Parathyroid adenoma (tissue), 2 donors: ENCODE measurements at regions not wholly inside any gene's neighbourhood (a gene's known extent, or its start where the extent isn't known, plus 50 kb on each side); places are given as distances from the start of the nearest gene placed in this dataset.

ENCODE experiments used
- H2AFZ ChIP-seq: fragments of 300-600 bp; sonication (generic); one replicate; pipeline ENCODE4 v1.7.0; 2017; ENCODE audit warnings: antibody characterized with exemption, mild to moderate bottlenecking
- H3K27ac ChIP-seq: fragments of 300-600 bp; sonication (generic); one replicate; pipeline ENCODE4 v1.7.0; 2017
- H3K27me3 ChIP-seq: fragments of 300-600 bp; sonication (generic); one replicate; pipeline ENCODE4 v1.7.0; 2017; ENCODE audit warnings: low read length; ENCODE audit not compliant: control insufficient read depth, insufficient read depth
- H3K36me3 ChIP-seq: fragments of 300-600 bp; sonication (generic); one replicate; pipeline ENCODE4 v1.7.0; 2017; ENCODE audit warnings: low read length; ENCODE audit not compliant: control insufficient read depth, insufficient read depth
- H3K4me1 ChIP-seq: fragments of 300-600 bp; sonication (generic); one replicate; pipeline ENCODE4 v1.7.0; 2017; ENCODE audit warnings: control low read depth
- H3K4me2 ChIP-seq: fragments of 300-600 bp; sonication (generic); one replicate; pipeline ENCODE4 v1.7.0; 2017; ENCODE audit warnings: low read length
- H3K4me3 ChIP-seq: fragments of 300-600 bp; sonication (generic); one replicate; pipeline ENCODE4 v1.7.0; 2017; ENCODE audit warnings: low read depth, low read length
- H3K79me2 ChIP-seq: fragments of 300-600 bp; sonication (generic); one replicate; pipeline ENCODE4 v1.7.0; 2017; ENCODE audit warnings: control low read depth
- H3K9ac ChIP-seq: fragments of 300-600 bp; sonication (generic); one replicate; pipeline ENCODE4 v1.7.0; 2017; ENCODE audit warnings: mild to moderate bottlenecking
- H3K9me3 ChIP-seq: fragments of 300-600 bp; sonication (generic); one replicate; pipeline ENCODE4 v1.7.0; 2017; ENCODE audit warnings: low read length; ENCODE audit not compliant: control insufficient read depth
- TF ChIP-seq, protein P1 (sequence below): fragments of 300-600 bp; sonication (generic); IDR thresholded peaks from one replicate; pipeline ENCODE4 v1.7.0; 2017; ENCODE audit warnings: antibody characterized with exemption, mild to moderate bottlenecking
- donor health status: primary hyperparathyroidism.

DNA sequence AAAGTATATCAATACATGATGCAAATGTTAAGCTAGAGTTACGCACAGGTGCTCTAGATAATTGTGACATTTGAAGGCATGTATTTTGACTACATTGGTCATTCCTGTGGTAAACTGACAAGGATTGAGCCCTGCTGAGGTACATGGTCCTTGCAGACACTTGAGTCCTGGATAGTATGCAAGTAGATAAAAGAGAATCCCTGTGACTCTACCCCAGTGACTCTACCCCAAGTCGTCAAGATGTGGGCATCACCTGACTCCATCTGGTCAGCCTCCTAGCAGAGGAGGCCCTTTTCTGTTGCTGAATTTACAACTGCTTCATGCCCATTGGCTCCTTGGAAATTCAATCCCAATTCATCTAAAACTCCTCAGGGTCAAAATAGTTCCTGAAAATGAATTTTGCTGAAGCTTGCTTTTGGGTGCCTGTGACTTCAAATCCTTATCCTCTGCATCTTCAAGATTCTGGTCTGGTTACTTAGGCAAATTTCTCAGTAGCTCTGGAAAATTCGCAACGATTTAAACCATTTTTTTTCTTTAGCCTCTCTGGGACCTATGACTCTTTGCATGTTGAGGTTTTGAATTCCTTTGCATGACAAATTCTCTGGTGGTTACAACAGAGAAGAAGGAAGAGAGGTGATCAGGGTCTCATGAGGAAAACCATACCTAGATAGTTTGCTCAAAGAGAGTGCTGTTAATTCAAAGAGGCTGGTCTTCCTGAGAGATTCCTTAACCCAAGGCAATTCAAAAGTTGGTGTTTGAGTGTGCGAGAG is 422.1 kb downstream of the FGF9 start:
- H3K4me2 ChIP-seq = no peak overlapping the region
- no peaks in the 10 kb centered on the region for H3K4me1 ChIP-seq
- H3K27me3 ChIP-seq = no peaks in the 10 kb centered on the region
- no peaks in the 10 kb centered on the region for H3K36me3 ChIP-seq
- H3K79me2 ChIP-seq = no peaks in the 10 kb centered on the region
- H3K4me3 ChIP-seq = no peak overlapping the region
- H2AFZ ChIP-seq = no peak overlapping the region
- TF ChIP-seq, protein P1, sequence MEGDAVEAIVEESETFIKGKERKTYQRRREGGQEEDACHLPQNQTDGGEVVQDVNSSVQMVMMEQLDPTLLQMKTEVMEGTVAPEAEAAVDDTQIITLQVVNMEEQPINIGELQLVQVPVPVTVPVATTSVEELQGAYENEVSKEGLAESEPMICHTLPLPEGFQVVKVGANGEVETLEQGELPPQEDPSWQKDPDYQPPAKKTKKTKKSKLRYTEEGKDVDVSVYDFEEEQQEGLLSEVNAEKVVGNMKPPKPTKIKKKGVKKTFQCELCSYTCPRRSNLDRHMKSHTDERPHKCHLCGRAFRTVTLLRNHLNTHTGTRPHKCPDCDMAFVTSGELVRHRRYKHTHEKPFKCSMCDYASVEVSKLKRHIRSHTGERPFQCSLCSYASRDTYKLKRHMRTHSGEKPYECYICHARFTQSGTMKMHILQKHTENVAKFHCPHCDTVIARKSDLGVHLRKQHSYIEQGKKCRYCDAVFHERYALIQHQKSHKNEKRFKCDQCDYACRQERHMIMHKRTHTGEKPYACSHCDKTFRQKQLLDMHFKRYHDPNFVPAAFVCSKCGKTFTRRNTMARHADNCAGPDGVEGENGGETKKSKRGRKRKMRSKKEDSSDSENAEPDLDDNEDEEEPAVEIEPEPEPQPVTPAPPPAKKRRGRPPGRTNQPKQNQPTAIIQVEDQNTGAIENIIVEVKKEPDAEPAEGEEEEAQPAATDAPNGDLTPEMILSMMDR = no peak
- H3K27ac ChIP-seq = no peak overlapping the region
- H3K9me3 ChIP-seq = no peaks in the 10 kb centered on the region
- no peak overlapping the region for H3K9ac ChIP-seq

DNA sequence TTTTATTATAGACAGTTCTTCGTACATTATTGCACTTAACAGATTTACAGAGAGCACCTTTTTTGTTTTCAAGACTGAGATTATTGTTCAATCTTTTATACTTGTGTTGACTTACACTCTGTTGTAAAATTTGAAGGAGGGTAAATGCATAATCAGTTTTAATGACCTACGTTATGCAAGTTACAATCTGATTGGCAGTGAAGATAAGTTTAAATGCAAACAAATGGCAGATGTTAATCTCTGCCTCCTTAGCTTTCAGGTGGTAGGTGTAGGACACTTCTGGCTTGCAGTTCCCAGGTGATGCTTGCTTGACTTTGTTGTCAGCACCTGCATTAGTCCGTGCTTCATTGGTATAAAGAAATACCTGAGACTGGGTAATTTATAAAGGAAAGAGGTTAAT is 424.9 kb downstream of the FGF9 start:
- Histone ChIP-seq H3K27me3 (no peaks in the 10 kb centered on the region), H3K9me3 (no peaks in the 10 kb centered on the region), H3K27ac (no peak overlapping the region), H3K36me3 (no peaks in the 10 kb centered on the region), H3K79me2 (no peaks in the 10 kb centered on the region), H3K9ac (no peak overlapping the region), H3K4me3 (no peak overlapping the region), H3K4me1 (no peaks in the 10 kb centered on the region), H3K4me2 (no peak overlapping the region), H2AFZ (no peak overlapping the region)
- TF ChIP-seq, protein P1 = no peak

DNA sequence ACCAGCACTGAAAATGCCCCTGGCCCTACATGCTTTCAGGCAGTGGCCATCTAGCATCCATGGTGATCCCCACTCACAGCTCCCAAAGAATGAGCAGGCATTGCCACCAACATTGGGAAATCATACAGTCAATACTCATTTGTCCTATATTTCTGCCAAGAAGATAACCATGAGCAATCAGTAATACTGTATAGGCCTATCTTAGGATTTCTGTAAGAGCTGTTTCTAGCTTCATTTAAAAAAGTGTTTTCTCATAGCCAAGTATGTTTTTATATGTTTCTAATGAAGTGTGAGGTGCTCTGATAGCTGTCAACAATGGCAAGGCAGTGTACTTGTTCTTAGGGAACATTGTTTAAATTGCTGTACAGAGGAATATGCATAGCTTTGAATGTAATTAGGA is 428.7 kb downstream of the FGF9 start:
- H2AFZ ChIP-seq = no peak overlapping the region
- no peaks in the 10 kb centered on the region for H3K79me2 ChIP-seq
- no peaks in the 10 kb centered on the region for H3K27me3 ChIP-seq
- H3K4me2 ChIP-seq = no peak overlapping the region
- TF ChIP-seq, protein P1 = no peak
- H3K4me1 ChIP-seq = no peaks in the 10 kb centered on the region
- no peak overlapping the region for H3K4me3 ChIP-seq
- no peaks in the 10 kb centered on the region for H3K36me3 ChIP-seq
- no peaks in the 10 kb centered on the region for H3K9me3 ChIP-seq
- H3K9ac ChIP-seq = no peak overlapping the region
- H3K27ac ChIP-seq = no peak overlapping the region

DNA sequence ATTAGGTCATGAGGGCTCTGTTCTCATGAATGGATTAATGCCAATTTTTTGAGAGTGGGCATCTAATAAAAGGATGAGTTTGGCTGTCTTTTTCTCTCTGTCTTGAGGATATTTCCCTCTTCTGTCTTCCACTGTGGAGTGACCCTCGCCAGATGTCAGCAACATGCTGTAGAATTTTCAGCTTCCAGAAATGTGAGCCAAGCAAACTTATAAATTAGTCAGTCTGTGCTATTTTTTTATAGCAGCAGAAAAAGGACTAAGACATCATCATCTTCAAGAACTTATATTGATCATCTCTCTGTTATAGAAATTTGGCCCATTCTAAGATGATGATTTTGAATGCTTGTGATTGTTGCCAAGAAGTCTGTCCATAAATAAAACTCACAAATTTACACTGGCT is 431.4 kb downstream of the FGF9 start:
- Histone ChIP-seq H3K79me2 (no peaks in the 10 kb centered on the region), H3K4me2 (no peak overlapping the region), H3K4me1 (no peaks in the 10 kb centered on the region), H3K9me3 (no peaks in the 10 kb centered on the region), H3K9ac (no peak overlapping the region), H3K27ac (no peak overlapping the region), H3K36me3 (no peaks in the 10 kb centered on the region), H3K27me3 (no peaks in the 10 kb centered on the region), H3K4me3 (no peak overlapping the region), H2AFZ (no peak overlapping the region)
- TF ChIP-seq, protein P1 = no peak
